ENCODE measurements at regions not wholly inside any gene's neighbourhood (a gene's known extent, or its start where the extent isn't known, plus 50 kb on each side); places are given as distances from the start of the nearest gene placed in this dataset.

- no peak for DNase-seq (ENCODE audit: low spot score)
Observed at GRCh38 chr1:216919060-216919970, 196.1 kb upstream of the ESRRG start.

GRCh38 chr1:216916890-216917438 is 193.7 kb upstream of the ESRRG start:
- no peak for DNase-seq (ENCODE audit: low spot score)

- no peak for DNase-seq (ENCODE audit: low spot score)
Observed at GRCh38 chr1:216914974-216915373, 191.7 kb upstream of the ESRRG start.

- no peak for DNase-seq (ENCODE audit: low spot score)
Observed at GRCh38 chr1:216913976-216914375, 190.7 kb upstream of the ESRRG start.

GRCh38 chr1:216910081-216910840 is 187.0 kb upstream of the ESRRG start:
- no peak for DNase-seq (ENCODE audit: low spot score)

GRCh38 chr1:216908126-216908525 is 184.9 kb upstream of the ESRRG start:
- DNase-seq (ENCODE audit: low spot score): no peak

- no peak for DNase-seq (ENCODE audit: low spot score)
Observed at GRCh38 chr1:216907100-216907499, 183.9 kb upstream of the ESRRG start.

- no peak for DNase-seq (ENCODE audit: low spot score)
Observed at GRCh38 chr1:216905781-216906180, 182.6 kb upstream of the ESRRG start.

- DNase-seq (ENCODE audit: low spot score): no peak
Observed at GRCh38 chr1:216905137-216905536, 181.9 kb upstream of the ESRRG start.

- DNase-seq (ENCODE audit: low spot score): no peak
Observed at GRCh38 chr1:216904471-216904870, 181.2 kb upstream of the ESRRG start.

- peak; percentile 3 for DNase-seq (ENCODE audit: low spot score)
Observed at GRCh38 chr1:216903382-216903740, 180.1 kb upstream of the ESRRG start.

GRCh38 chr1:216902669-216903381 is 179.6 kb upstream of the ESRRG start:
- DNase-seq (ENCODE audit: low spot score): no peak

GRCh38 chr1:216900116-216900620 is 176.9 kb upstream of the ESRRG start:
- DNase-seq (ENCODE audit: low spot score): no peak

- no peak for DNase-seq (ENCODE audit: low spot score)
Observed at GRCh38 chr1:216898801-216899200, 175.6 kb upstream of the ESRRG start.

- no peak for DNase-seq (ENCODE audit: low spot score)
Observed at GRCh38 chr1:216896146-216896545, 172.9 kb upstream of the ESRRG start.

- DNase-seq (ENCODE audit: low spot score): no peak
Observed at GRCh38 chr1:216894494-216894893, 171.3 kb upstream of the ESRRG start.

GRCh38 chr1:216892581-216893160 is 169.4 kb upstream of the ESRRG start:
- DNase-seq (ENCODE audit: low spot score): no peak

- DNase-seq (ENCODE audit: low spot score): no peak
Observed at GRCh38 chr1:216890871-216891270, 167.6 kb upstream of the ESRRG start.

- no peak for DNase-seq (ENCODE audit: low spot score)
Observed at GRCh38 chr1:216888731-216889130, 165.5 kb upstream of the ESRRG start.

GRCh38 chr1:216887032-216887431 is 163.8 kb upstream of the ESRRG start:
- no peak for DNase-seq (ENCODE audit: low spot score)

- no peak for DNase-seq (ENCODE audit: low spot score)
Observed at GRCh38 chr1:216884614-216885229, 161.5 kb upstream of the ESRRG start.
